ENCODE measurements at regions not wholly inside any gene's neighbourhood (a gene's known extent, or its start where the extent isn't known, plus 50 kb on each side); places are given as distances from the start of the nearest gene placed in this dataset.

DNA sequence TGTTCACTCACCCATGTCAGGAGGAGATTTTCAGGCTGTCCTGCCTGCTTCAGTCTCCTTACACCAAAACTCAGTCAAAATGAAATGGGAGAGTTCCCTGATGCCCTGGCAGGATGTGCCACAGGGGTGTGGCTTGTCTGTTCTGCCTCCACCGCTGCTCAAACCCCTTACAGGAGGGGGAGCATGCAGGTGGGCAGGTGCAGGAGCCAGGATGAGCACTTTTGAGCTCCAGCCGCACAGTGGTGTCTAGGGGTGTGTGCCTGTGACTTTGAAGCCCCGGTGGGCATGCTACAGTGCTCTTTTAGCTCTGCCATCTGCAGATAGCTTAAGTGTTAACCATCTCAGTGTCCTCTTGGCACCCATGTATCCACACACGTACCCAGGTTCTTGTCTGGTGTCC, 71.9 kb upstream of the IPO5 start:
- no peak for TF ChIP-seq EZH2phosphoT487 (IDR thresholded peaks at IDR 0.05; ENCODE audit: insufficient read depth, low read depth)
- no peak for TF ChIP-seq EZH2 (IDR thresholded peaks at IDR 0.05; ENCODE audit: insufficient read depth, poor library complexity, severe bottlenecking)
